WTC11 (cell line): ENCODE measurements at regions not wholly inside any gene's neighbourhood (a gene's known extent, or its start where the extent isn't known, plus 50 kb on each side); places are given as distances from the start of the nearest gene placed in this dataset.

Experiments used
- ATAC-seq: fragments of 200-7000 bp; cut with Tn5 transposase; 2 replicates; pipeline ENCODE4 v1.10.0; 2021; ENCODE audit warnings: mild to moderate bottlenecking, moderate library complexity
- CTCF ChIA-PET: fragments of 300-600 bp; sonication (Branson Sonifier 250); formaldehyde crosslinking; loops from one replicate; lab custom pipeline; 2021; ENCODE audit warnings: antibody characterized with exemption; lab: Charles Lee
- POLR2A ChIA-PET: fragments of 350-600 bp; sonication (Branson Sonifier 250); formaldehyde crosslinking; loops from one replicate; lab custom pipeline; 2021; ENCODE audit warnings: antibody characterized with exemption; lab: Charles Lee
- DNase-seq: peaks from one replicate; pipeline ENCODE4 v3.0.0; 2021; ENCODE audit warnings: low spot score
- H3K27ac Mint-ChIP-seq: 2 replicates; pipeline ENCODE4 v1.8.0; 2021; ENCODE audit warnings: mixed read lengths
- H3K27me3 Mint-ChIP-seq: 2 replicates; pipeline ENCODE4 v1.8.0; 2021; ENCODE audit warnings: low read depth, mild to moderate bottlenecking, moderate library complexity, mixed read lengths
- H3K36me3 Mint-ChIP-seq: 2 replicates; pipeline ENCODE4 v1.8.0; 2021; ENCODE audit warnings: mixed read lengths
- H3K4me1 Mint-ChIP-seq: 2 replicates; pipeline ENCODE4 v1.8.0; 2022; ENCODE audit warnings: mixed read lengths
- H3K4me3 Mint-ChIP-seq: 2 replicates; pipeline ENCODE4 v1.8.0; 2021; ENCODE audit warnings: mild to moderate bottlenecking, moderate library complexity, mixed read lengths
- H3K9me3 Mint-ChIP-seq: 2 replicates; pipeline ENCODE4 v1.8.0; 2021; ENCODE audit warnings: mixed read lengths
- ATF1 ChIP-seq: sonication (generic); formaldehyde crosslinking; IDR thresholded peaks from 2 replicates; pipeline ENCODE4 v1.8.1; 2023; ENCODE audit warnings: mild to moderate bottlenecking, moderate library complexity, missing genetic modification reagents
- CBFB ChIP-seq: sonication (generic); formaldehyde crosslinking; IDR thresholded peaks from 2 replicates; pipeline ENCODE4 v1.8.1; 2022; ENCODE audit warnings: mild to moderate bottlenecking, low read depth, missing genetic modification reagents
- CREM ChIP-seq: sonication (generic); formaldehyde crosslinking; IDR thresholded peaks from 2 replicates; pipeline ENCODE4 v1.8.1; 2022; ENCODE audit warnings: mild to moderate bottlenecking, missing genetic modification reagents, moderate library complexity
- FOXJ3 ChIP-seq: sonication (generic); formaldehyde crosslinking; IDR thresholded peaks from 2 replicates; pipeline ENCODE4 v1.9.0; 2021; ENCODE audit warnings: missing genetic modification reagents, mild to moderate bottlenecking, borderline replicate concordance
- FOXK1 ChIP-seq: sonication (generic); formaldehyde crosslinking; IDR thresholded peaks from 2 replicates; pipeline ENCODE4 v1.8.0; 2022; ENCODE audit warnings: mild to moderate bottlenecking, moderate library complexity, missing genetic modification reagents
- JUN ChIP-seq: sonication (generic); formaldehyde crosslinking; IDR thresholded peaks from 2 replicates; pipeline ENCODE4 v1.8.0; 2023; ENCODE audit warnings: mild to moderate bottlenecking, missing genetic modification reagents
- KAT7 ChIP-seq: sonication (generic); formaldehyde crosslinking; IDR thresholded peaks from 2 replicates; pipeline ENCODE4 v1.8.1; 2023; ENCODE audit warnings: missing genetic modification reagents, mild to moderate bottlenecking, borderline replicate concordance
- NFE2L1 ChIP-seq: sonication (generic); formaldehyde crosslinking; IDR thresholded peaks from 2 replicates; pipeline ENCODE4 v1.8.1; 2023; ENCODE audit warnings: missing genetic modification reagents
- PRRX2 ChIP-seq: fragments of 250-450 bp; sonication (Bioruptor Pico); IDR thresholded peaks from 2 replicates; pipeline ENCODE4 v1.8.0; 2021; ENCODE audit warnings: mild to moderate bottlenecking
- SP1 ChIP-seq: sonication (generic); formaldehyde crosslinking; conservative IDR thresholded peaks from 2 replicates; pipeline ENCODE4 v1.8.1; 2022; ENCODE audit warnings: missing genetic modification reagents
- TCF7 ChIP-seq: sonication (generic); formaldehyde crosslinking; IDR thresholded peaks from 2 replicates; pipeline ENCODE4 v1.8.0; 2022; ENCODE audit warnings: mild to moderate bottlenecking, low read depth, missing genetic modification reagents, moderate library complexity
- TEAD4 ChIP-seq: sonication (generic); formaldehyde crosslinking; IDR thresholded peaks from 2 replicates; pipeline ENCODE4 v1.8.0; 2022; ENCODE audit warnings: mild to moderate bottlenecking, missing genetic modification reagents
- ZBTB21 ChIP-seq: sonication (generic); formaldehyde crosslinking; IDR thresholded peaks from 2 replicates; pipeline ENCODE4 v1.8.1; 2023; ENCODE audit warnings: mild to moderate bottlenecking, missing genetic modification reagents, borderline replicate concordance
- ZNF423 ChIP-seq: fragments of 250-450 bp; sonication (Bioruptor Pico); IDR thresholded peaks from 2 replicates; pipeline ENCODE4 v2.1.2; 2022; ENCODE audit warnings: mild to moderate bottlenecking, moderate library complexity
- TF ChIP-seq, protein P1 (sequence below): fragments of 250-450 bp; sonication (Bioruptor Pico); IDR thresholded peaks from 2 replicates; pipeline ENCODE4 v1.9.0; 2021; ENCODE audit warnings: mild to moderate bottlenecking
- TF ChIP-seq, protein P2 (sequence below): sonication (generic); formaldehyde crosslinking; IDR thresholded peaks from 2 replicates; pipeline ENCODE4 v1.8.0; 2022; ENCODE audit warnings: mild to moderate bottlenecking, missing genetic modification reagents
- TF ChIP-seq, protein P3 (sequence below): sonication (generic); formaldehyde crosslinking; IDR thresholded peaks from 2 replicates; pipeline ENCODE4 v1.8.0; 2022; ENCODE audit warnings: mild to moderate bottlenecking, missing genetic modification reagents
- TF ChIP-seq, protein P4 (sequence below): fragments of 250-450 bp; sonication (Bioruptor Pico); IDR thresholded peaks from 2 replicates; pipeline ENCODE4 v1.9.0; 2021; ENCODE audit warnings: moderate library complexity, mild to moderate bottlenecking, inconsistent platforms, borderline replicate concordance
- TF ChIP-seq, protein P5 (sequence below): sonication (generic); formaldehyde crosslinking; conservative IDR thresholded peaks from 2 replicates; pipeline ENCODE4 v1.8.1; 2023; ENCODE audit warnings: mild to moderate bottlenecking, low read depth, missing genetic modification reagents, moderate library complexity

DNA sequence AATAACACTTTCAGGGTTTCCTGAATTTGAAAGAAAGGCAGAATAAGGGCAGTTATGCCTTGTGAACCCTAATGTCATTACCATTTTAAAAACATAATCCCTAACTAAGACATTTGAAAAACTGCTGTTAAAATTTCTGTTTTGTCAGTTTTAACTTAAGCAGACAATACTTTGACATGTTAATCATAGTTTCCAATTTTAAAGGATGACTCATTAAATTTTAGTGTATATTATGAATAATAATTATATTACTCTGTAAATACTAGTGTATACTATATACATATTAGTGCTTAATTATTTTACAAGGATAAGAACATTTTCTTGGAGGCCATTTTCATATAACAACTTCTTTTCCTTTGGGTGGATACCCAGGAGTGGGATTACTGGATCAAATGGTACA, 553.1 kb upstream of the BCHE start:
- Mint-ChIP-seq H3K36me3 (no peaks in the 10 kb centered on the region), H3K27me3 (no peaks in the 10 kb centered on the region), H3K4me1 (no peaks in the 10 kb centered on the region), H3K9me3 (peaks cover 19% of the 10 kb centered on the region; the same call in 1 of the 2 replicates), H3K4me3 (no peak overlapping the region), H3K27ac (no peak overlapping the region)
- no peak for DNase-seq
- no peak for ATAC-seq
- POLR2A ChIA-PET = no interaction called here
- TF ChIP-seq TCF7 (CRISPR knock-in tag) (no peak), CREM (CRISPR knock-in tag) (no peak), ZBTB21 (CRISPR knock-in tag) (no peak), TEAD4 (CRISPR knock-in tag) (no peak), PRRX2 (CRISPR knock-in tag) (no peak), SP1 (CRISPR knock-in tag) (no peak)
- TF ChIP-seq, protein P1, sequence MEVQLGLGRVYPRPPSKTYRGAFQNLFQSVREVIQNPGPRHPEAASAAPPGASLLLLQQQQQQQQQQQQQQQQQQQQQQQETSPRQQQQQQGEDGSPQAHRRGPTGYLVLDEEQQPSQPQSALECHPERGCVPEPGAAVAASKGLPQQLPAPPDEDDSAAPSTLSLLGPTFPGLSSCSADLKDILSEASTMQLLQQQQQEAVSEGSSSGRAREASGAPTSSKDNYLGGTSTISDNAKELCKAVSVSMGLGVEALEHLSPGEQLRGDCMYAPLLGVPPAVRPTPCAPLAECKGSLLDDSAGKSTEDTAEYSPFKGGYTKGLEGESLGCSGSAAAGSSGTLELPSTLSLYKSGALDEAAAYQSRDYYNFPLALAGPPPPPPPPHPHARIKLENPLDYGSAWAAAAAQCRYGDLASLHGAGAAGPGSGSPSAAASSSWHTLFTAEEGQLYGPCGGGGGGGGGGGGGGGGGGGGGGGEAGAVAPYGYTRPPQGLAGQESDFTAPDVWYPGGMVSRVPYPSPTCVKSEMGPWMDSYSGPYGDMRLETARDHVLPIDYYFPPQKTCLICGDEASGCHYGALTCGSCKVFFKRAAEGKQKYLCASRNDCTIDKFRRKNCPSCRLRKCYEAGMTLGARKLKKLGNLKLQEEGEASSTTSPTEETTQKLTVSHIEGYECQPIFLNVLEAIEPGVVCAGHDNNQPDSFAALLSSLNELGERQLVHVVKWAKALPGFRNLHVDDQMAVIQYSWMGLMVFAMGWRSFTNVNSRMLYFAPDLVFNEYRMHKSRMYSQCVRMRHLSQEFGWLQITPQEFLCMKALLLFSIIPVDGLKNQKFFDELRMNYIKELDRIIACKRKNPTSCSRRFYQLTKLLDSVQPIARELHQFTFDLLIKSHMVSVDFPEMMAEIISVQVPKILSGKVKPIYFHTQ (CRISPR knock-in tag) = no peak
- TF ChIP-seq, protein P2, sequence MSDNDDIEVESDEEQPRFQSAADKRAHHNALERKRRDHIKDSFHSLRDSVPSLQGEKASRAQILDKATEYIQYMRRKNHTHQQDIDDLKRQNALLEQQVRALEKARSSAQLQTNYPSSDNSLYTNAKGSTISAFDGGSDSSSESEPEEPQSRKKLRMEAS (CRISPR knock-in tag) = no peak
- CTCF ChIA-PET = no interaction called here

DNA sequence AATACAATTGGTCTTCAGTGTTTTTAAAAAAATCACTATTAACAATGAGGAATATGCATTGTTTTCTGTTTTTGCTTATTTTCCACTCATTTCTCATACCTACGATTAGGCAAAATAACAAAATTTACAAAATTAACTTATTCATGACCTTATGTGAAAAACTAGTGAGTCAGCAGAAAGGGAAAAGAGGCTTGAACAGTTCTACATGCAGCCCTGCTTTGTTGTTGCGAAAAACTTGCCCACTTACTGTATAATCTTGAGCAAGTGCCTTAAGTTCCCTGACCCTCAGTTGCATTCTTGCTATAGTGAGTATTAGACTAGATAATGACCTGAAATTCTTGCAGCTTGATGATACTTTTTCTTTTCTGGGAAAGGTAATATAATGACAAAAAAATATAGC, 551.1 kb upstream of the BCHE start:
- ChIA-PET CTCF (no interaction called here), POLR2A (no interaction called here)
- no peaks in the 10 kb centered on the region for H3K27me3 Mint-ChIP-seq

More for the DNA sequence above, 551.1 kb upstream of the BCHE start:
- ATAC-seq (no peak), DNase-seq (no peak)
- no peaks in the 10 kb centered on the region for H3K4me1 Mint-ChIP-seq
- no peaks in the 10 kb centered on the region for H3K36me3 Mint-ChIP-seq
- TF ChIP-seq CREM (CRISPR knock-in tag) (no peak), PRRX2 (CRISPR knock-in tag) (no peak), FOXJ3 (CRISPR knock-in tag) (no peak), NFE2L1 (CRISPR knock-in tag) (no peak), CBFB (CRISPR knock-in tag) (no peak), ATF1 (CRISPR knock-in tag) (no peak), FOXK1 (CRISPR knock-in tag) (no peak), KAT7 (no peak), JUN (CRISPR knock-in tag) (no peak), ZNF423 (CRISPR knock-in tag) (no peak)
- TF ChIP-seq, protein P3, sequence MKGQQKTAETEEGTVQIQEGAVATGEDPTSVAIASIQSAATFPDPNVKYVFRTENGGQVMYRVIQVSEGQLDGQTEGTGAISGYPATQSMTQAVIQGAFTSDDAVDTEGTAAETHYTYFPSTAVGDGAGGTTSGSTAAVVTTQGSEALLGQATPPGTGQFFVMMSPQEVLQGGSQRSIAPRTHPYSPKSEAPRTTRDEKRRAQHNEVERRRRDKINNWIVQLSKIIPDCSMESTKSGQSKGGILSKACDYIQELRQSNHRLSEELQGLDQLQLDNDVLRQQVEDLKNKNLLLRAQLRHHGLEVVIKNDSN (CRISPR knock-in tag) = no peak
- TF ChIP-seq, protein P4, sequence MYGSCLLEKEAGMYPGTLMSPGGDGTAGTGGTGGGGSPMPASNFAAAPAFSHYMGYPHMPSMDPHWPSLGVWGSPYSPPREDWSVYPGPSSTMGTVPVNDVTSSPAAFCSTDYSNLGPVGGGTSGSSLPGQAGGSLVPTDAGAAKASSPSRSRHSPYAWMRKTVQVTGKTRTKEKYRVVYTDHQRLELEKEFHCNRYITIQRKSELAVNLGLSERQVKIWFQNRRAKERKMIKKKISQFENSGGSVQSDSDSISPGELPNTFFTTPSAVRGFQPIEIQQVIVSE = no peak
- TF ChIP-seq, protein P5, sequence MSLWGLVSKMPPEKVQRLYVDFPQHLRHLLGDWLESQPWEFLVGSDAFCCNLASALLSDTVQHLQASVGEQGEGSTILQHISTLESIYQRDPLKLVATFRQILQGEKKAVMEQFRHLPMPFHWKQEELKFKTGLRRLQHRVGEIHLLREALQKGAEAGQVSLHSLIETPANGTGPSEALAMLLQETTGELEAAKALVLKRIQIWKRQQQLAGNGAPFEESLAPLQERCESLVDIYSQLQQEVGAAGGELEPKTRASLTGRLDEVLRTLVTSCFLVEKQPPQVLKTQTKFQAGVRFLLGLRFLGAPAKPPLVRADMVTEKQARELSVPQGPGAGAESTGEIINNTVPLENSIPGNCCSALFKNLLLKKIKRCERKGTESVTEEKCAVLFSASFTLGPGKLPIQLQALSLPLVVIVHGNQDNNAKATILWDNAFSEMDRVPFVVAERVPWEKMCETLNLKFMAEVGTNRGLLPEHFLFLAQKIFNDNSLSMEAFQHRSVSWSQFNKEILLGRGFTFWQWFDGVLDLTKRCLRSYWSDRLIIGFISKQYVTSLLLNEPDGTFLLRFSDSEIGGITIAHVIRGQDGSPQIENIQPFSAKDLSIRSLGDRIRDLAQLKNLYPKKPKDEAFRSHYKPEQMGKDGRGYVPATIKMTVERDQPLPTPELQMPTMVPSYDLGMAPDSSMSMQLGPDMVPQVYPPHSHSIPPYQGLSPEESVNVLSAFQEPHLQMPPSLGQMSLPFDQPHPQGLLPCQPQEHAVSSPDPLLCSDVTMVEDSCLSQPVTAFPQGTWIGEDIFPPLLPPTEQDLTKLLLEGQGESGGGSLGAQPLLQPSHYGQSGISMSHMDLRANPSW = no peak
- peaks cover 5% of the 10 kb centered on the region; the same call in 1 of the 2 replicates for H3K9me3 Mint-ChIP-seq
- no peak overlapping the region for H3K4me3 Mint-ChIP-seq
- no peak overlapping the region for H3K27ac Mint-ChIP-seq
